K562 (cell line): ENCODE measurements at regions not wholly inside any gene's neighbourhood (a gene's known extent, or its start where the extent isn't known, plus 50 kb on each side); places are given as distances from the start of the nearest gene placed in this dataset.

ENCODE experiments used
- ATF6 ChIP-seq: sonication (generic); formaldehyde crosslinking; IDR thresholded peaks from 2 replicates; pipeline ENCODE4 v1.4.0; 2020; ENCODE audit warnings: mild to moderate bottlenecking, missing genetic modification reagents
- BACH1 ChIP-seq: fragments of 200-800 bp; sonication (Bioruptor generic); IDR thresholded peaks from 2 replicates; pipeline ENCODE4 v1.6.1; 2016; ENCODE audit warnings: missing genetic modification characterization, missing compliant biosample characterization
- CBFA2T2 ChIP-seq: fragments of 450-650 bp; conservative IDR thresholded peaks from 2 replicates; pipeline ENCODE4 v1.6.1; 2017; ENCODE audit warnings: mild to moderate bottlenecking
- CBFA2T3 ChIP-seq: fragments of 450-650 bp; IDR thresholded peaks from 2 replicates; pipeline ENCODE4 v1.6.1; 2017
- CBX1 ChIP-seq: sonication (generic); IDR thresholded peaks from 2 replicates; pipeline ENCODE4 v1.6.1; 2016; ENCODE audit warnings: antibody characterized with exemption, low read depth, mild to moderate bottlenecking
- CREBBP ChIP-seq: IDR thresholded peaks from one replicate; pipeline ENCODE4 v1.6.1; 2012; ENCODE audit warnings: low read depth, mild to moderate bottlenecking, control low read depth, inconsistent platforms, low read length
- ESRRA ChIP-seq: fragments of 450-650 bp; IDR thresholded peaks from 2 replicates; pipeline ENCODE4 v1.6.1; 2014; ENCODE audit warnings: low read depth, mild to moderate bottlenecking, moderate library complexity, borderline replicate concordance
- IRF2 ChIP-seq: sonication (generic); formaldehyde crosslinking; IDR thresholded peaks from 2 replicates; pipeline ENCODE4 v1.8.1; 2022; ENCODE audit warnings: mild to moderate bottlenecking, missing genetic modification reagents
- KAT7 ChIP-seq: sonication (generic); formaldehyde crosslinking; IDR thresholded peaks from 2 replicates; pipeline ENCODE4 v1.8.0; 2022; ENCODE audit warnings: missing genetic modification reagents, mild to moderate bottlenecking, borderline replicate concordance
- MXD1 ChIP-seq: fragments of 250-450 bp; sonication (Bioruptor Pico); IDR thresholded peaks from 2 replicates; pipeline ENCODE4 v1.8.0; 2021; ENCODE audit warnings: borderline replicate concordance, mild to moderate bottlenecking, moderate library complexity; ENCODE audit not compliant: poor library complexity, severe bottlenecking
- NR1H2 ChIP-seq: sonication (generic); formaldehyde crosslinking; IDR thresholded peaks from 2 replicates; pipeline ENCODE4 v1.4.0; 2020; ENCODE audit warnings: mild to moderate bottlenecking, missing genetic modification reagents
- NR2C1 ChIP-seq, 2 experiments: fragments of 450-650 bp; IDR thresholded peaks; 2 replicates each; pipeline ENCODE4 v1.6.1; 2017; ENCODE audit warnings: mild to moderate bottlenecking in 2 of 2, antibody characterized with exemption in 1 of 2, inconsistent platforms in 1 of 2, missing compliant biosample characterization in 1 of 2, missing genetic modification characterization in 1 of 2
- PRPF4 ChIP-seq: fragments of 200-400 bp; formaldehyde crosslinking; IDR thresholded peaks from one replicate; pipeline ENCODE4 v1.6.1; 2017; ENCODE audit warnings: low read length, low read depth, mild to moderate bottlenecking; ENCODE audit not compliant: insufficient read depth, poor library complexity, severe bottlenecking
- RBM17 ChIP-seq: fragments of 200-400 bp; formaldehyde crosslinking; IDR thresholded peaks from 2 replicates; pipeline ENCODE4 v1.6.1; 2017; ENCODE audit warnings: low read depth, mild to moderate bottlenecking, low read length, borderline replicate concordance
- RBM34 ChIP-seq: fragments of 200-400 bp; formaldehyde crosslinking; IDR thresholded peaks from 2 replicates; pipeline ENCODE4 v1.6.1; 2018; ENCODE audit warnings: low read length, borderline replicate concordance; ENCODE audit not compliant: insufficient read depth
- SAP30 ChIP-seq: fragments of 200-600 bp; sonication (generic); IDR thresholded peaks from 2 replicates; pipeline ENCODE4 v1.6.1; 2012; ENCODE audit warnings: borderline replicate concordance, low read depth, mild to moderate bottlenecking, moderate library complexity, low read length, control low read depth, inconsistent platforms; ENCODE audit not compliant: insufficient read depth, poor library complexity, severe bottlenecking
- SMAD1 ChIP-seq: fragments of 150-350 bp; IDR thresholded peaks from 2 replicates; pipeline ENCODE4 v1.6.1; 2014; ENCODE audit warnings: low read length, low read depth; ENCODE audit not compliant: partially characterized antibody
- SMC3 ChIP-seq: conservative IDR thresholded peaks from 2 replicates; pipeline ENCODE4 v1.6.1; 2011; ENCODE audit warnings: low read depth, low read length, improper control_type of control experiment; ENCODE audit not compliant: insufficient read depth
- TAF1 ChIP-seq: IDR thresholded peaks from 2 replicates; pipeline ENCODE4 v1.6.1; 2011; ENCODE audit warnings: mild to moderate bottlenecking, low read length, moderate library complexity; ENCODE audit not compliant: insufficient read depth, control insufficient read depth, severe bottlenecking; ENCODE audit errors: extremely low read depth
- ZC3H4 ChIP-seq: sonication (generic); formaldehyde crosslinking; IDR thresholded peaks from 2 replicates; pipeline ENCODE4 v1.9.0; 2021; ENCODE audit warnings: missing genetic modification reagents, borderline replicate concordance
- ZNF165 ChIP-seq: fragments of 250-450 bp; sonication (Bioruptor Pico); IDR thresholded peaks from 2 replicates; pipeline ENCODE4 v1.4.0; 2020; ENCODE audit warnings: borderline replicate concordance
- ZNF316 ChIP-seq: fragments of 450-650 bp; IDR thresholded peaks from 2 replicates; pipeline ENCODE4 v1.6.1; 2016
- ZNF354B ChIP-seq: fragments of 250-450 bp; sonication (Bioruptor Pico); IDR thresholded peaks from 2 replicates; pipeline ENCODE4 v1.4.0; 2020
- ZNF384 ChIP-seq: IDR thresholded peaks from 2 replicates; pipeline ENCODE4 v1.6.1; 2012; ENCODE audit warnings: low read depth, low read length, improper control_type of control experiment
- TF ChIP-seq, protein P1 (sequence below): fragments of 450-650 bp; formaldehyde crosslinking; IDR thresholded peaks from 2 replicates; pipeline ENCODE4 v1.4.0; 2022; ENCODE audit warnings: missing genetic modification characterization

GRCh38 chr2:171247741-171248662, 87.3 kb upstream of the TLK1 start (continued):
- TF ChIP-seq MXD1, result no peak
- no peak for TF ChIP-seq KAT7
- TF ChIP-seq NR1H2 (CRISPR knock-in tag), result no peak
- TF ChIP-seq RBM34, result no peak
- no peak for TF ChIP-seq NR2C1 (IDR thresholded peaks at IDR 0.05)
- TF ChIP-seq NR2C1 (tag; IDR thresholded peaks at IDR 0.05), result no peak
- TF ChIP-seq ZNF384, result no peak
- no peak for TF ChIP-seq ZC3H4 (CRISPR knock-in tag)
- TF ChIP-seq PRPF4, result no peak
- no peak for TF ChIP-seq SAP30
- TF ChIP-seq ESRRA, result peak; percentile 91; the same call in 1 of the 2 replicates
- TF ChIP-seq IRF2 (CRISPR knock-in tag), result no peak
- TF ChIP-seq ZNF316, result peak; percentile 70
- no peak; the same call in 1 of the 2 replicates for TF ChIP-seq BACH1 (tag)
- TF ChIP-seq ZNF165 (CRISPR knock-in tag), result no peak
- no peak for TF ChIP-seq CBX1
- no peak for TF ChIP-seq SMC3
- no peak for TF ChIP-seq SMAD1
- no peak for TF ChIP-seq RBM17
- no peak for TF ChIP-seq CBFA2T2
- TF ChIP-seq CBFA2T3, result peak; percentile 60
- no peak for TF ChIP-seq ZNF354B (CRISPR knock-in tag)
- TF ChIP-seq ATF6 (CRISPR knock-in tag), result no peak
- no peak for TF ChIP-seq TAF1
- no peak for TF ChIP-seq CREBBP
- TF ChIP-seq, protein P1, sequence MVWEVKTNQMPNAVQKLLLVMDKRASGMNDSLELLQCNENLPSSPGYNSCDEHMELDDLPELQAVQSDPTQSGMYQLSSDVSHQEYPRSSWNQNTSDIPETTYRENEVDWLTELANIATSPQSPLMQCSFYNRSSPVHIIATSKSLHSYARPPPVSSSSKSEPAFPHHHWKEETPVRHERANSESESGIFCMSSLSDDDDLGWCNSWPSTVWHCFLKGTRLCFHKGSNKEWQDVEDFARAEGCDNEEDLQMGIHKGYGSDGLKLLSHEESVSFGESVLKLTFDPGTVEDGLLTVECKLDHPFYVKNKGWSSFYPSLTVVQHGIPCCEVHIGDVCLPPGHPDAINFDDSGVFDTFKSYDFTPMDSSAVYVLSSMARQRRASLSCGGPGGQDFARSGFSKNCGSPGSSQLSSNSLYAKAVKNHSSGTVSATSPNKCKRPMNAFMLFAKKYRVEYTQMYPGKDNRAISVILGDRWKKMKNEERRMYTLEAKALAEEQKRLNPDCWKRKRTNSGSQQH (CRISPR knock-in tag), result no peak
